ENCODE measurements at regions not wholly inside any gene's neighbourhood (a gene's known extent, or its start where the extent isn't known, plus 50 kb on each side); places are given as distances from the start of the nearest gene placed in this dataset.

DNA sequence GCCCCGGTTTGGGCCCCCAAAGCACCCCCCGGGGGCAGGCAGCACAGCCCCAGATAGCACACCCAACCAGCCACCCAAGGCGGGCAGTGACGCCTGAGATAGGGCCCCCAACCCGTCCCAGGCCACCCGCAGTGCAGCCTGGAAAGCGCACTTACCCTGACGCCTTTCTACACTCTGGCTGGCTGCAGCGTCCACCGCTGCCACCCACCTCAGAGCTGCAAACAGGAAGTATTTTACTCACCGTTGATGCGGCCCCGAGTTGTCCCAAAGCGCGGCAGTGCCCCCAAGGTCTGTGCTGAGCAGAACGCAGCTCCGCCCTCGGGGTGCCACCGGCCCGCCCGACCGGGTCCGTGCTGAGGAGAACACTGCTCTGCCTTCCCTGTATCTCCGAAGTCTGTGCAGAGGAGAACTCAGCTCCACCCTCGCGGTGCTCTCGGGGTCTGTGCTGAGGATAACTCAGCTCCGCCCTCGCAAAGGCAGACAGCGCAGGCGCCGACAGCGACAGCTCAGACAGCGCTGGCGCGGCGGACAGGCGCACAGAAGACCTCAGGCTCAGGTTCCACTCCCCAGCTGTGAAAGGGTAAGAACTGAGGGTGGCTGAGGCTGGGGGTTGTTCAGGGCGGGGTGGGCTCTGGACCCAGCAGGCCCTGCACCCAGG, 786.9 kb downstream of the CDY1 start:
- DNase-seq, result peak; percentile 0

DNA sequence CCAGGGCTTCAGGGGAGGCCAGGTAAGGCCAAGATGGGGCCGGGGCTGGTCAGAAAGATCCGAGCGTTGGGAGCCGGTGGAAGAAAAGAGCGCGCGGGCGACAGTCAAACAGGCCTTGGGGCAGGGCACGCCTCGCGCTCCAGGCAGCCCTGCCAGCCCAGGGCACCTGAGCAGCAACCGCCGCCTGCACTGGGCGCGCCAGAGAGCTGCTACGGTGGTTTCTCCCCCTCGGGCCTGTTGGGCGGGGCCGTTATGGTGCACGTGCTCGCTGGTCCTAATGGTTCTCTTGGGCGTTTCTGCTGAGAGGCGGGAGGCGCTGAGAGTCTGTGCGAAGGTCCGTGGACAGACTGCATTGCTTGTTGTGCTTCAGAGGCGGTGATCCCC, 787.4 kb downstream of the CDY1 start:
- no peak for DNase-seq
